HepG2 (cell line): ENCODE measurements at regions not wholly inside any gene's neighbourhood (a gene's known extent, or its start where the extent isn't known, plus 50 kb on each side); places are given as distances from the start of the nearest gene placed in this dataset.

Source experiments
- ATAC-seq: fragments of 200-7000 bp; cut with Tn5 transposase; 3 replicates; pipeline ENCODE4 v1.9.1; 2020; ENCODE audit warnings: mild to moderate bottlenecking, moderate library complexity
- BruUV-seq: library from RNA; stranded (reverse); fragments of 400-500 nt; replicated peaks from 2 replicates; lab custom pipeline; 2021; lab: Mats Ljungman, UMichigan
- CTCF ChIA-PET: fragments of 300-600 bp; formaldehyde crosslinking; extraction: SDS; loops from one replicate; lab custom pipeline; 2021; ENCODE audit warnings: low total read pairs, inconsistent platforms, low intra/inter-chr PET ratio; lab: Yijun Ruan, JAX
- POLR2A ChIA-PET: fragments of 350-600 bp; sonication (Branson Sonifier 250); formaldehyde crosslinking; loops from one replicate; lab custom pipeline; 2020; ENCODE audit warnings: antibody characterized with exemption, inconsistent platforms; lab: Yijun Ruan, JAX
- DNase-seq: peaks from one replicate; pipeline ENCODE4 v3.0.0-alpha.2; 2015; ENCODE audit warnings: low spot score
- FAIRE-seq: peaks from 3 replicates; lab custom pipeline; 2011; peaks lifted over from hg19 to GRCh38; lab: Jason Lieb, UNC
- H2AFZ ChIP-seq: one replicate; pipeline ENCODE4 v1.6.1; 2011; ENCODE audit warnings: low read length, inconsistent platforms
- H3K27ac ChIP-seq: fragments of 300-600 bp; 3 replicates; pipeline ENCODE4 v1.8.0; 2011; ENCODE audit warnings: mixed run types, mild to moderate bottlenecking, mixed read lengths, low read length, inconsistent platforms; ENCODE audit not compliant: insufficient read depth; ENCODE audit errors: extremely low read length
- H3K27me3 ChIP-seq, 2 experiments: fragments of 200-600 bp in 1 of 2; 2 replicates in 1 of 2; 3 replicates in 1 of 2; pipeline versions ENCODE4 v1.6.0 to v1.8.0; 2011; ENCODE audit warnings: low read length in 2 of 2, mild to moderate bottlenecking in 2 of 2, moderate library complexity in 2 of 2, inconsistent platforms in 1 of 2; ENCODE audit not compliant: insufficient read depth in 2 of 2, control insufficient read depth in 1 of 2
- H3K36me3 ChIP-seq, 2 experiments: fragments of 200-600 bp in 1 of 2; replicated peaks in 1 of 2; 2 replicates in 1 of 2; 3 replicates in 1 of 2; pipeline versions ENCODE4 v1.5.1 to v1.8.0; 2011; ENCODE audit warnings: low read length in 2 of 2, inconsistent platforms in 1 of 2; ENCODE audit not compliant: insufficient read depth in 2 of 2, control insufficient read depth in 1 of 2
- H3K4me1 ChIP-seq: 2 replicates; pipeline ENCODE4 v1.5.1; 2012; ENCODE audit warnings: low read length, inconsistent platforms; ENCODE audit not compliant: insufficient read depth
- H3K4me2 ChIP-seq: 2 replicates; pipeline ENCODE4 v1.6.0; 2011; ENCODE audit warnings: low read depth, low read length, inconsistent platforms
- H3K4me3 ChIP-seq, 3 experiments: fragments of 200-600 bp in 1 of 3; sonication (generic), shearing (Covaris generic) in 1 of 3; replicated peaks in 1 of 3; 2 replicates each; pipeline ENCODE4 v1.5.1; 2011 to 2016; ENCODE audit warnings: low read length in 3 of 3, inconsistent platforms in 2 of 3, low read depth in 2 of 3, mild to moderate bottlenecking in 2 of 3, control low read depth in 1 of 3, mixed read lengths in 1 of 3; ENCODE audit not compliant: insufficient read depth in 1 of 3
- H3K79me2 ChIP-seq: one replicate; pipeline ENCODE4 v1.6.1; 2011; ENCODE audit warnings: low read length, inconsistent platforms; ENCODE audit not compliant: insufficient read depth
- H3K9ac ChIP-seq: 2 replicates; pipeline ENCODE4 v1.6.0; 2011; ENCODE audit warnings: mild to moderate bottlenecking, low read depth, low read length, inconsistent platforms; ENCODE audit not compliant: insufficient read depth
- H3K9me3 ChIP-seq: 2 replicates; pipeline ENCODE4 v1.5.1; 2012; ENCODE audit warnings: mild to moderate bottlenecking, low read length
- H4K20me1 ChIP-seq: 2 replicates; pipeline ENCODE4 v1.6.0; 2011; ENCODE audit warnings: inconsistent platforms, mild to moderate bottlenecking, low read length, moderate library complexity; ENCODE audit not compliant: insufficient read depth
- ASH2L ChIP-seq: fragments of 300-600, 200-600 bp; sonication (generic); IDR thresholded peaks from 2 replicates; pipeline ENCODE4 v1.7.0; 2017; ENCODE audit warnings: low read depth, mild to moderate bottlenecking, moderate library complexity, mixed read lengths, low read length; ENCODE audit not compliant: insufficient read length
- ATF1 ChIP-seq: IDR thresholded peaks from 2 replicates; pipeline ENCODE4 v1.6.1; 2016; ENCODE audit warnings: mild to moderate bottlenecking, control low read depth
- BRCA1 ChIP-seq: sonication (generic); formaldehyde crosslinking; IDR thresholded peaks from 2 replicates; pipeline ENCODE4 v1.4.0; 2020; ENCODE audit warnings: missing genetic modification reagents
- CEBPB ChIP-seq: IDR thresholded peaks from 2 replicates; pipeline ENCODE4 v1.6.1; 2011; ENCODE audit warnings: low read depth, low read length, improper control_type of control experiment, borderline replicate concordance
- CHCHD3 ChIP-seq: sonication (generic); formaldehyde crosslinking; IDR thresholded peaks from 2 replicates; pipeline ENCODE4 v1.8.0; 2022; ENCODE audit warnings: mild to moderate bottlenecking, missing genetic modification reagents, moderate library complexity
- ELF1 ChIP-seq: sonication (generic); formaldehyde crosslinking; IDR thresholded peaks from 2 replicates; pipeline ENCODE4 v1.4.0; 2020; ENCODE audit warnings: missing genetic modification reagents
- FIP1L1 ChIP-seq: fragments of 200-400 bp; formaldehyde crosslinking; IDR thresholded peaks from 2 replicates; pipeline ENCODE4 v1.6.1; 2018; ENCODE audit warnings: low read depth, mild to moderate bottlenecking, low read length, moderate library complexity, borderline replicate concordance; ENCODE audit not compliant: insufficient read depth
- HINFP ChIP-seq: sonication (generic); formaldehyde crosslinking; IDR thresholded peaks from 2 replicates; pipeline ENCODE4 v1.4.0; 2020; ENCODE audit warnings: low read depth, mild to moderate bottlenecking, missing genetic modification reagents
- MBD4 ChIP-seq: IDR thresholded peaks from 2 replicates; pipeline ENCODE4 v1.6.1; 2012; ENCODE audit warnings: low read length, inconsistent platforms, borderline replicate concordance
- SOX6 ChIP-seq, 2 experiments: fragments of 450-650 bp in 1 of 2; sonication (generic) in 1 of 2; formaldehyde crosslinking in 1 of 2; IDR thresholded peaks; 2 replicates each; pipeline versions ENCODE4 v1.4.0 to v1.6.1; 2017 to 2020; ENCODE audit warnings: antibody characterized with exemption in 1 of 2, mild to moderate bottlenecking in 1 of 2, missing genetic modification reagents in 1 of 2
- THAP11 ChIP-seq: IDR thresholded peaks from 2 replicates; pipeline ENCODE4 v1.6.1; 2016; ENCODE audit warnings: missing biosample characterization, missing genetic modification reagents
- ZNF331 ChIP-seq: sonication (generic); formaldehyde crosslinking; IDR thresholded peaks from 2 replicates; pipeline ENCODE4 v1.4.0; 2020; ENCODE audit warnings: missing genetic modification reagents
- ZNF710 ChIP-seq: sonication (generic); formaldehyde crosslinking; IDR thresholded peaks from 2 replicates; pipeline ENCODE4 v1.5.0; 2020; ENCODE audit warnings: mild to moderate bottlenecking, missing genetic modification reagents, borderline replicate concordance
- ZSCAN30 ChIP-seq: sonication (generic); formaldehyde crosslinking; IDR thresholded peaks from 2 replicates; pipeline ENCODE4 v1.5.0; 2020; ENCODE audit warnings: mild to moderate bottlenecking, missing genetic modification reagents
- in situ Hi-C: cut with HindIII; loops from 2 replicates; pipeline ENCODE4 v1.10.0; 2017; ENCODE audit warnings: low pct_unique_long_range_greater_than_20kb; ENCODE audit not compliant: extremely low pct_ligation_motif_present
- intact Hi-C: fragments of 100-400 bp; cut with micrococcal nuclease; formaldehyde crosslinking; loops from one replicate; pipeline ENCODE4 v1.10.0; 2022; ENCODE audit not compliant: unreplicated experiment
- TF ChIP-seq, protein P1 (sequence below): IDR thresholded peaks from 2 replicates; pipeline ENCODE4 v1.6.1; 2012; ENCODE audit warnings: low read depth, low read length, improper control_type of control experiment
- TF ChIP-seq, protein P2 (sequence below): sonication (generic); formaldehyde crosslinking; IDR thresholded peaks from 2 replicates; pipeline ENCODE4 v1.4.0; 2020; ENCODE audit warnings: missing genetic modification reagents

GRCh38 chr4:162684371-162684700 is 482.4 kb downstream of the NAF1 start:
- in situ Hi-C loops, result no loop called here
- no peak for DNase-seq
- Histone ChIP-seq H3K9ac (no peak overlapping the region), H3K36me3 (no peaks in the 10 kb centered on the region), H4K20me1 (no peaks in the 10 kb centered on the region), H3K27ac (peak overlapping the region; percentile 38), H3K4me3 (peak overlapping the region in 1 of 3 experiments; percentile 4; a peak in 1 of 6 replicates), H3K27me3 (no peaks in the 10 kb centered on the region), H3K4me1 (peaks cover 26% of the 10 kb centered on the region), H3K4me2 (peak overlapping the region; percentile 51; the same call in 1 of the 2 replicates), H3K79me2 (no peaks in the 10 kb centered on the region), H2AFZ (no peak overlapping the region), H3K9me3 (peaks cover 3% of the 10 kb centered on the region; the same call in 1 of the 2 replicates)
- POLR2A ChIA-PET, result interaction anchor here (0.7 kb wide), 1 partner anchor 810 kb away, joined by 3 read pairs; the partner anchor contains the start of gene TMA16
- intact Hi-C loops, result no loop called here
- no peak for FAIRE-seq
- TF ChIP-seq SOX6 (IDR thresholded peaks at IDR 0.05) (no peak), SOX6 (CRISPR knock-in tag; IDR thresholded peaks at IDR 0.05) (peak; percentile 37; the same call in 1 of the 2 replicates), ZNF331 (CRISPR knock-in tag) (no peak), ZNF710 (CRISPR knock-in tag) (0 out of 2 replicates have a peak, but pooled peaks have one; percentile 52), HINFP (CRISPR knock-in tag) (no peak), ATF1 (no peak), CHCHD3 (CRISPR knock-in tag) (no peak), THAP11 (0 out of 2 replicates have a peak, but pooled peaks have one; percentile 9), CEBPB (no peak), ASH2L (peak; percentile 5), MBD4 (no peak), FIP1L1 (no peak), ZSCAN30 (CRISPR knock-in tag) (no peak), BRCA1 (CRISPR knock-in tag) (no peak), ELF1 (CRISPR knock-in tag) (no peak)
- TF ChIP-seq, protein P1, sequence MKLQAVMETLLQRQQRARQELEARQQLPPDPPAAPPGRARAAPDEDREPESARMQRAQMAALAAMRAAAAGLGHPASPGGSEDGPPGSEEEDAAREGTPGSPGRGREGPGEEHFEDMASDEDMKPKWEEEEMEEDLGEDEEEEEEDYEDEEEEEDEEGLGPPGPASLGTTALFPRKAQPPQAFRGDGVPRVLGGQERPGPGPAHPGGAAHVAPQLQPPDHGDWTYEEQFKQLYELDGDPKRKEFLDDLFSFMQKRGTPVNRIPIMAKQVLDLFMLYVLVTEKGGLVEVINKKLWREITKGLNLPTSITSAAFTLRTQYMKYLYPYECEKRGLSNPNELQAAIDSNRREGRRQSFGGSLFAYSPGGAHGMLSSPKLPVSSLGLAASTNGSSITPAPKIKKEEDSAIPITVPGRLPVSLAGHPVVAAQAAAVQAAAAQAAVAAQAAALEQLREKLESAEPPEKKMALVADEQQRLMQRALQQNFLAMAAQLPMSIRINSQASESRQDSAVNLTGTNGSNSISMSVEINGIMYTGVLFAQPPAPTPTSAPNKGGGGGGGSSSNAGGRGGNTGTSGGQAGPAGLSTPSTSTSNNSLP, result 0 out of 2 replicates have a peak, but pooled peaks have one; percentile 2
- TF ChIP-seq, protein P2, sequence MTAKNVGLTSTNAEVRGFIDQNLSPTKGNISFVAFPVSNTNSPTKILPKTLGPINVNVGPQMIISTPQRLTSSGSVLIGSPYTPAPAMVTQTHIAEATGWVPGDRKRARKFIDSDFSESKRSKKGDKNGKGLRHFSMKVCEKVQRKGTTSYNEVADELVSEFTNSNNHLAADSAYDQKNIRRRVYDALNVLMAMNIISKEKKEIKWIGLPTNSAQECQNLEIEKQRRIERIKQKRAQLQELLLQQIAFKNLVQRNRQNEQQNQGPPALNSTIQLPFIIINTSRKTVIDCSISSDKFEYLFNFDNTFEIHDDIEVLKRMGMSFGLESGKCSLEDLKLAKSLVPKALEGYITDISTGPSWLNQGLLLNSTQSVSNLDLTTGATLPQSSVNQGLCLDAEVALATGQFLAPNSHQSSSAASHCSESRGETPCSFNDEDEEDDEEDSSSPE (CRISPR knock-in tag), result no peak
- peak; percentile 80 for ATAC-seq
- CTCF ChIA-PET, result no interaction called here
- no TSS peak for BruUV-seq
